Activated naive CD4-positive, alpha-beta T cell treated with anti-CD3 and anti-CD28 coated beads, Interleukin-2, amount 50 U/mL, for 72 hours (primary cell): ENCODE measurements at regions not wholly inside any gene's neighbourhood (a gene's known extent, or its start where the extent isn't known, plus 50 kb on each side); places are given as distances from the start of the nearest gene placed in this dataset.

ENCODE experiments used
- ATAC-seq, 2 donors: fragments of 150-1000 bp; cut with Tn5 transposase; 2 replicates each; pipeline ENCODE4 v1.10.0; 2021; ENCODE audit warnings: mild to moderate bottlenecking in 2 of 2, moderate library complexity in 2 of 2
- DNase-seq, 2 donors: peaks; one replicate each; pipeline ENCODE4 v3.0.0; 2021 to 2022; ENCODE audit warnings: low spot score in 2 of 2
- H3K27ac Mint-ChIP-seq, 2 donors: one replicate each; pipeline ENCODE4 v1.8.0; 2022; ENCODE audit warnings: mild to moderate bottlenecking in 2 of 2, mixed read lengths in 2 of 2
- H3K36me3 Mint-ChIP-seq, 2 donors: one replicate each; pipeline ENCODE4 v1.8.0; 2022; ENCODE audit warnings: mixed read lengths in 2 of 2
- H3K9me3 Mint-ChIP-seq, 2 donors: one replicate each; pipeline ENCODE4 v1.8.0; 2022; ENCODE audit warnings: mixed read lengths in 2 of 2

DNA sequence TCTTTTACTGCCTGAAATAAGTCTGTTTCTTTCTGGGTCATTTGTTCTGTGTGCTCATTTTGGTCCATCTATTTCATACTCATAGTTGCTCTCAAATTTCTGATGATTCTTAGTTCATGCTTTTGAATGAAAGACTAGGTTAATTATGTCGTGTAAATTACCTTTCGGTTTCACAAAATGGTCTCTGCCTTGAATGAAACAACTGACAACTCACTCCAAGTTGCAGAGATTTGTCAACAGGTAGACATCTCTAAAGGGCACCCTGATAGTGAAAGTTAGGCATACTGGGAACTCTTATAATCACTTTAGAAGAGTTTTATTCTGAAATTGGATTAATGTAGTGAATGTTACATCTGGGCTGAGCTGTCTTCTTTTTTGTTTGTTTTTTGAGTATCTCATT, 726.9 kb downstream of the PDHA2 start:
- no peak overlapping the region for H3K27ac Mint-ChIP-seq
- DNase-seq = no peak
- H3K36me3 Mint-ChIP-seq = no peaks in the 10 kb centered on the region
- H3K9me3 Mint-ChIP-seq = peaks cover 0 to 5% of the 10 kb centered on the region in 2 donors
- no peak for ATAC-seq

DNA sequence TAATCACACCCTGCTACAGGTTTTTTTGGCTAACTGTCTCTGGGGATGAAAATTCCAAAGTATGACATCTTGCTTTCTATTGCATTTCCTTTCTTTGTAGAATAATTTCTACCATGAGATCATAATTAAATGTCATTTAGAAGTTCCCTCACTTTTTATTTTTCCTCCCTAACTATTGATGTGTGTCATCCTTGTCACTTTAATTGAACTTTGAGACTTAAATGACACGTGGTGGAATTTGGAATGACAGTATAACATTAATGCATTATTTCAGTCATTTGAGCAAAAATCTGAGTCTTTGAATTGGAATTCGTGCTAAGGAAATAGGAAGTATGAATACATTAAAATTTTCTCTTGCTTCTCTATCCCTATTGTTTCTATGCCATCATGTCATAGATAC, 745.4 kb downstream of the PDHA2 start:
- H3K36me3 Mint-ChIP-seq = no peaks in the 10 kb centered on the region
- H3K9me3 Mint-ChIP-seq = peaks cover 3 to 10% of the 10 kb centered on the region in 2 donors
- DNase-seq (no peak), ATAC-seq (no peak)
- no peak overlapping the region for H3K27ac Mint-ChIP-seq

GRCh38 chr4:96593422-96593821, 753.5 kb downstream of the PDHA2 start:
- Mint-ChIP-seq H3K27ac (no peak overlapping the region), H3K9me3 (peaks cover 6 to 8% of the 10 kb centered on the region in 2 donors), H3K36me3 (no peaks in the 10 kb centered on the region)
- no peak for ATAC-seq
- no peak for DNase-seq

DNA sequence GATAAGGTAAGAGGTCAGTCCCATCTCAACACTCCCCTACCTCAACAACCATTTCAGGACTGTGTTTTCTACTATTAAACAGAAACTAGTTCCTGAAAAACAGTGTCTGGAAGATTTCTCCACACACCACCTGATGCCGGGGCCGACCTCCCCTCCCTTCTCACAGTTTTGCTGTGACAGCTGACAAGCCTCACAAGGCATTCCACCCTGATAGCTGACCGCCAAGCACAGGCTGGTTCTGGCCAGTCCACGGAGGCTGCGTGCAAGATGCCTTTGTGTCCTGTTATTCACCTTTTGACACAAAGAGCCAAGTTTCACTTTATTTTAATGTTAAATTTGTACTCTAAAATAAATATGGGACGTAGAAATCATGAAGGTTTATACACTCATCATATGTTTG, 758.6 kb downstream of the PDHA2 start:
- no peak overlapping the region for H3K27ac Mint-ChIP-seq
- peaks cover 0 to 5% of the 10 kb centered on the region in 2 donors for H3K9me3 Mint-ChIP-seq
- DNase-seq (no peak), ATAC-seq (no peak)
- no peaks in the 10 kb centered on the region for H3K36me3 Mint-ChIP-seq

DNA sequence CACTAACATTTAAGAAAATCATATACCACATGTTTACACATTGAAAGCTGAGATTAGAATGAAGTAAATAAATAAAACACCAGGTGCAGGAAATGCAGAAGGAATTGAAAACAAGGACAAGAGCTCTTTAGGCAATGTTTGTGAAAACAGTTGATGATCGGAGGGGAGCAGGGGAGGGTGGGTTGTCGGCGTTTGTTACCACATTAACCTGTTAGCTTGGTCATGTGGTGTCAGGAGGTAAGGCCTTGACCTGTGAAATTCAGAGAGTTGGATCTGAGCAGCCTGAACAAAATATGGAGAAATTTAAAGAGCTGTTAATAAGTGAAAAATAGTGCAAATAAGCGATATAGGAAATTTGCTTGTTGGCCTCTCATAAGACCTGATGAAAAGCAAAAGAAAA, 759.9 kb downstream of the PDHA2 start:
- Mint-ChIP-seq H3K36me3 (no peaks in the 10 kb centered on the region), H3K9me3 (peaks cover 0 to 2% of the 10 kb centered on the region in 2 donors), H3K27ac (no peak overlapping the region)
- ATAC-seq = no peak
- no peak for DNase-seq

GRCh38 chr4:96602661-96603060, 762.8 kb downstream of the PDHA2 start:
- H3K27ac Mint-ChIP-seq = no peak overlapping the region
- ATAC-seq = no peak
- H3K36me3 Mint-ChIP-seq = no peaks in the 10 kb centered on the region
- DNase-seq = no peak
- H3K9me3 Mint-ChIP-seq = peaks cover 0 to 5% of the 10 kb centered on the region in 2 donors

GRCh38 chr4:96603641-96604040, 763.7 kb downstream of the PDHA2 start:
- no peak overlapping the region for H3K27ac Mint-ChIP-seq
- H3K9me3 Mint-ChIP-seq = peaks cover 5 to 9% of the 10 kb centered on the region in 2 donors
- DNase-seq = no peak
- H3K36me3 Mint-ChIP-seq = no peaks in the 10 kb centered on the region
- no peak for ATAC-seq

GRCh38 chr4:96606451-96606850, 766.6 kb downstream of the PDHA2 start:
- Mint-ChIP-seq H3K27ac (no peak overlapping the region), H3K9me3 (peaks cover 10 to 13% of the 10 kb centered on the region in 2 donors), H3K36me3 (no peaks in the 10 kb centered on the region)
- ATAC-seq (no peak), DNase-seq (no peak)

- ATAC-seq (no peak), DNase-seq (no peak)
- Mint-ChIP-seq H3K27ac (no peak overlapping the region), H3K9me3 (peaks cover 7 to 10% of the 10 kb centered on the region in 2 donors), H3K36me3 (no peaks in the 10 kb centered on the region)
Observed at GRCh38 chr4:96626023-96626422, 786.1 kb downstream of the PDHA2 start.

GRCh38 chr4:96630839-96631238, 790.9 kb downstream of the PDHA2 start:
- H3K9me3 Mint-ChIP-seq = peaks cover 4 to 5% of the 10 kb centered on the region in 2 donors
- no peak overlapping the region for H3K27ac Mint-ChIP-seq
- H3K36me3 Mint-ChIP-seq = no peaks in the 10 kb centered on the region
- no peak for ATAC-seq
- no peak for DNase-seq

GRCh38 chr4:96637971-96638412, 798.1 kb downstream of the PDHA2 start:
- H3K9me3 Mint-ChIP-seq = peaks cover 15 to 16% of the 10 kb centered on the region in 2 donors
- DNase-seq = no peak
- H3K27ac Mint-ChIP-seq = no peak overlapping the region
- ATAC-seq = no peak
- no peaks in the 10 kb centered on the region for H3K36me3 Mint-ChIP-seq

GRCh38 chr4:96639932-96640331, 800.0 kb downstream of the PDHA2 start:
- peaks cover 15 to 16% of the 10 kb centered on the region in 2 donors for H3K9me3 Mint-ChIP-seq

DNA sequence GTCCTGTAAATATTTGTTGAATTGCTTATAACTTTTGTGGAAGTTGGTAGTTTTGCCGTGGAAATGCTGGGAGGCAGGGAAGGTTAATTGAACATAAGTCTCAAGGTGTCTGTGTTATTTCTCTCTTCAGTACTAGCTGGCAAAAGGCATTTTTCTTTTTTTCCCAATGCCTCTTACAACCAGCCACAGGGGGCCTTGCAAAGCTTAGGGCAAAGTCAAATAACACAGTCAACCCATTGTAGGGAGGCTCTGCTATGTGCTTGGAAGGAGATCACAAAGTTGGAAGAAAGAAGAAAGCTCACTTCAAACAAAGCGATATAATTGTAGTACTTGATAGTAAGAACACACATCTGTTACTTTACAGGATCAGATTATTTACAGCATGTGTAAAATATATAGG, 802.6 kb downstream of the PDHA2 start:
- Mint-ChIP-seq H3K27ac (no peak overlapping the region), H3K9me3 (peaks cover 12 to 13% of the 10 kb centered on the region in 2 donors), H3K36me3 (no peaks in the 10 kb centered on the region)
- DNase-seq (no peak), ATAC-seq (no peak)

More at GRCh38 chr4:96639932-96640331, 800.0 kb downstream of the PDHA2 start:
- no peak for DNase-seq
- Mint-ChIP-seq H3K27ac (no peak overlapping the region), H3K36me3 (no peaks in the 10 kb centered on the region)
- no peak for ATAC-seq

DNA sequence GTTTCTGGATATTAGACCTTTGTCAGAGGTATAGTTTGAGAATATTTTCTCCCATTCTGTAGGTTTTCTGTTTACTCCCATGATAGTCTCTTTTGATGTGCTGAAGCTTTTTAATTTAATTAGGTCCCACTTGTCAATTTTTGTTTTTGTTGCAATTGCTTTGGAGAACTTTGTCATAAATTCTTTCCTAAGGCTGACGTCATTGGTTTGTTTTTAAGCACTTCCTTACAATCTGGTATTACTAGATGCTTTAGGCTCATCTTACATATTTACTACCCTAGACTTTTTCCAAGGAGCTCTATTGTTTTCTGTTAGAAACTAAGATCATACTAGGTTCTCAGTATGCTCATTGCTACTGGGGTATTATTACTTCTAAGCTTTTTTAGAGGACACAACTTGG, 806.3 kb downstream of the PDHA2 start:
- H3K27ac Mint-ChIP-seq = no peak overlapping the region
- ATAC-seq (no peak), DNase-seq (no peak)
- no peaks in the 10 kb centered on the region for H3K36me3 Mint-ChIP-seq
- peaks cover 10 to 14% of the 10 kb centered on the region in 2 donors for H3K9me3 Mint-ChIP-seq

GRCh38 chr4:96649536-96649935, 809.6 kb downstream of the PDHA2 start:
- DNase-seq = no peak
- Mint-ChIP-seq H3K36me3 (no peaks in the 10 kb centered on the region), H3K9me3 (peaks cover 3 to 6% of the 10 kb centered on the region in 2 donors), H3K27ac (no peak overlapping the region)
- ATAC-seq = no peak

DNA sequence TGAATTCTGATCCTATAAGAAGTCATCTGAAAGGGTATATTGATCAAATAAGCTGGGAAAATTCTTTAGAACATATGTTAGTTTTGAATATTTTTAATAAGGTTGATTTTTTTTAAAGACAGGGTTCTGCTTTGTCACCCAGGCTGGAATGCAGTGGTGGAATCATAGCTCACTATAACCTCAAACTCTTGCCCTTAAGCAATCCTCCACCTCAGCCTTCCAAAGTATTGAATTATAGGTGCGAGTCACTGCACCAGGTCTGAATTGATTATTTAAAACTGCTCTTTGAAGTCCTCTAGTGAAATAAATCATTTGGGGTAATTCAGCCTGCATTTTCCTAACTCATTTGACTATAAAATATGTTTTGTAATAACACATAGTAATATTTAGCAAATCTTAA, 812.3 kb downstream of the PDHA2 start:
- ATAC-seq (no peak), DNase-seq (no peak)
- Mint-ChIP-seq H3K27ac (no peak overlapping the region), H3K9me3 (peaks cover 3% of the 10 kb centered on the region in 2 donors), H3K36me3 (no peaks in the 10 kb centered on the region)

DNA sequence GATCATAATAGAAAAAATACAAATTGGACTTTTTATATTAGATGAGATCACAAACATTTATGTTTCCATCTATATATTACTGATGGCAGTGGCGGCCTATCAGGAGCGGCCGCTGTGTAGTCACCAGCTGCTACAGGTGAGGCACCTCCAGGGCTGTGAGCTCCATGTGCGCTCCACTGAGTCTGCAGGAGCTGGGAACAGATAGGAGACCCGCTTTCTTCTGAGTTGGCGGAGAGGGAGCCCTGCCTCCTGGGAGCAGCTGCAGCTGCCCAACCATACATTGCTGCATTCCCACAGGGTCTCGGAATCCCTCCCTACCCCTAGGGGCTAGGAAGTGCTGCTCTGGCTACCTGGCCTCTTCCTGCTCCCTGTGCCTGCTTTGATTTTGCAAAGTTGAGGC, 812.9 kb downstream of the PDHA2 start:
- H3K27ac Mint-ChIP-seq = no peak overlapping the region
- H3K36me3 Mint-ChIP-seq = no peaks in the 10 kb centered on the region
- ATAC-seq (no peak), DNase-seq (no peak)
- peaks cover 0 to 1% of the 10 kb centered on the region in 2 donors for H3K9me3 Mint-ChIP-seq

- no peak for DNase-seq
- Mint-ChIP-seq H3K36me3 (no peaks in the 10 kb centered on the region), H3K9me3 (peaks cover 2 to 8% of the 10 kb centered on the region in 2 donors), H3K27ac (no peak overlapping the region)
- ATAC-seq = no peak
Observed at GRCh38 chr4:96654045-96654444, 814.2 kb downstream of the PDHA2 start.

- H3K27ac Mint-ChIP-seq = no peak overlapping the region
Observed at GRCh38 chr4:96670381-96670780, 830.5 kb downstream of the PDHA2 start.

More at GRCh38 chr4:96670381-96670780, 830.5 kb downstream of the PDHA2 start:
- no peak for DNase-seq
- Mint-ChIP-seq H3K9me3 (peaks cover 6 to 18% of the 10 kb centered on the region in 2 donors), H3K36me3 (peaks cover 0 to 2% of the 10 kb centered on the region in 2 donors)
- no peak for ATAC-seq
